Lower leg skin (tissue), 3 donors: ENCODE measurements at regions not wholly inside any gene's neighbourhood (a gene's known extent, or its start where the extent isn't known, plus 50 kb on each side); places are given as distances from the start of the nearest gene placed in this dataset.

ENCODE experiments used
- CTCF ChIP-seq, 3 donors: fragments of 450-650 bp; IDR thresholded peaks; one replicate each; pipeline ENCODE4 v1.5.1; 2016; ENCODE audit warnings: antibody characterized with exemption in 3 of 3, mild to moderate bottlenecking in 3 of 3, moderate library complexity in 2 of 3
- POLR2A ChIP-seq, 2 donors: fragments of 450-650 bp; IDR thresholded peaks; one replicate each; pipeline ENCODE4 v1.6.1; 2016 to 2017; ENCODE audit warnings: antibody characterized with exemption in 2 of 2, mild to moderate bottlenecking in 1 of 2, moderate library complexity in 1 of 2

GRCh38 chr2:153622285-153622684 lies 143.7 kb upstream of the RPRM start:
- no peak for TF ChIP-seq CTCF (IDR thresholded peaks at IDR 0.05)
- no peak for TF ChIP-seq POLR2A (IDR thresholded peaks at IDR 0.05)
